Fibroblast of lung (primary cell): ENCODE measurements at regions not wholly inside any gene's neighbourhood (a gene's known extent, or its start where the extent isn't known, plus 50 kb on each side); places are given as distances from the start of the nearest gene placed in this dataset.

ENCODE experiments used
- CTCF ChIP-seq, 2 donors: IDR thresholded peaks in 1 of 2; conservative IDR thresholded peaks in 1 of 2; 1 replicate in 1 of 2; 2 replicates in 1 of 2; pipeline ENCODE4 v1.5.1; 2011 to 2012; ENCODE audit warnings: low read length in 2 of 2, control low read depth in 1 of 2, inconsistent platforms in 1 of 2, low read depth in 1 of 2, mild to moderate bottlenecking in 1 of 2
- EZH2 ChIP-seq: IDR thresholded peaks from 2 replicates; pipeline ENCODE4 v1.5.1; 2012; ENCODE audit warnings: low read length, control low read depth, mild to moderate bottlenecking; ENCODE audit errors: missing control alignments

GRCh38 chr1:82867781-82868180, 1067.0 kb downstream of the ADGRL2 start:
- TF ChIP-seq EZH2 (no peak), CTCF (conservative IDR thresholded peaks at IDR 0.05 in 1 of 2, IDR thresholded peaks at IDR 0.05 in 1 of 2; ENCODE audit: low read depth in 1 of 2, low read length in 2 of 2) (no peak)
